ENCODE measurements at regions not wholly inside any gene's neighbourhood (a gene's known extent, or its start where the extent isn't known, plus 50 kb on each side); places are given as distances from the start of the nearest gene placed in this dataset.

DNA sequence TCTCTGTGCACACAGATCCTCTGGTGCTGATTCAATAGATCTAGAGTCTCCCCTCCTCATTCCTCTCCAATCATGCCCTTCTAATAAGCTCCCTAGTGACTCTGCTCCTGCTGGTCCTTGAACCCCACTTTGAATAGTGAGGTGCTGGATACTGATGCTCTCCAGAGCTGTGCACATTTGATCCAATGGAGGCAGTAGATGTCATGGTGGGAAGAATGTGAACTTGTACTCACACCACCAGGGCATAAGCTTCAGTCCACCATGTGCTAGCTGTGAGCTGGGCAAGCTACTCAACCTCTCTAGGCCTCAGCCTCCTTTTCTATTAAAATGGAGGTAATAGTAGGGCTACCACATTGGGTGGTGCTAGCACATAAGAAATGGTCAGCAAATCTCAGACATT lies 241.1 kb downstream of the SPATA18 start:
- Histone ChIP-seq H3K27ac (no peak overlapping the region), H3K4me1 (no peaks in the 10 kb centered on the region), H3K4me3 (no peak overlapping the region), H3K9me3 (no peaks in the 10 kb centered on the region), H3K36me3 (no peaks in the 10 kb centered on the region), H3K27me3 (no peaks in the 10 kb centered on the region)
- DNase-seq (no peak), ATAC-seq (no peak)
- intact Hi-C loops (cut with DNase I), result no loop called here
- no peak for TF ChIP-seq POLR2A (IDR thresholded peaks at IDR 0.05)
- TF ChIP-seq, protein P1, sequence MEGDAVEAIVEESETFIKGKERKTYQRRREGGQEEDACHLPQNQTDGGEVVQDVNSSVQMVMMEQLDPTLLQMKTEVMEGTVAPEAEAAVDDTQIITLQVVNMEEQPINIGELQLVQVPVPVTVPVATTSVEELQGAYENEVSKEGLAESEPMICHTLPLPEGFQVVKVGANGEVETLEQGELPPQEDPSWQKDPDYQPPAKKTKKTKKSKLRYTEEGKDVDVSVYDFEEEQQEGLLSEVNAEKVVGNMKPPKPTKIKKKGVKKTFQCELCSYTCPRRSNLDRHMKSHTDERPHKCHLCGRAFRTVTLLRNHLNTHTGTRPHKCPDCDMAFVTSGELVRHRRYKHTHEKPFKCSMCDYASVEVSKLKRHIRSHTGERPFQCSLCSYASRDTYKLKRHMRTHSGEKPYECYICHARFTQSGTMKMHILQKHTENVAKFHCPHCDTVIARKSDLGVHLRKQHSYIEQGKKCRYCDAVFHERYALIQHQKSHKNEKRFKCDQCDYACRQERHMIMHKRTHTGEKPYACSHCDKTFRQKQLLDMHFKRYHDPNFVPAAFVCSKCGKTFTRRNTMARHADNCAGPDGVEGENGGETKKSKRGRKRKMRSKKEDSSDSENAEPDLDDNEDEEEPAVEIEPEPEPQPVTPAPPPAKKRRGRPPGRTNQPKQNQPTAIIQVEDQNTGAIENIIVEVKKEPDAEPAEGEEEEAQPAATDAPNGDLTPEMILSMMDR (IDR thresholded peaks at IDR 0.05), result no peak

DNA sequence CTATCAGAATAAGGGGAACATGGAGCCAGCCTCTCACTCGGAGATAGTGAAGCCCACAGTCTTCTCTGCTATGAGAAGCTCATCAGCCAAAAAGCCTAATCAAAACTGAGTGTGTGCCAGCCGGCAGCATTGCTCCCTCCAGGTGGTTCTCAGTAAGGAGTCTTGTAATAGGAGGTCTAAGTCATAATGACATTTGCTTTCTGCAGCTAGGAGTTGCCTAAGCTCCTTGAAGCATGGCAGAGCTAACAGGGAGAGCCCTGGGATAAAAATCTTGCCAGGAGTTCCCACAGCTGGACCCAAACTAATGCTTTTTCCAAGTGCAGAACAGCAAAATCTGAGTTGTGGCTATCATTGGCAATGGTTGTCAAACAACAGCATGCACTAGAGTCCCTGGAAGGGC lies 245.2 kb downstream of the SPATA18 start:
- DNase-seq (peak in 1 of 3 donors; percentile 25), ATAC-seq (no peak)
- no peak overlapping the region for H3K27ac ChIP-seq
- intact Hi-C loops (cut with DNase I), result no loop called here
- H3K4me1 ChIP-seq, result no peaks in the 10 kb centered on the region
- no peaks in the 10 kb centered on the region for H3K36me3 ChIP-seq
- H3K4me3 ChIP-seq, result no peak overlapping the region
- TF ChIP-seq, protein P1 (IDR thresholded peaks at IDR 0.05), result no peak
- no peak for TF ChIP-seq POLR2A (IDR thresholded peaks at IDR 0.05)
- no peaks in the 10 kb centered on the region for H3K27me3 ChIP-seq
- H3K9me3 ChIP-seq, result no peaks in the 10 kb centered on the region
- WGBS (ENCODE audit: insufficient coverage, low coverage, low lambda C conversion rate, missing lambda C conversion rate), result 50% methylated on average over 1 of the region's 2 CpGs

- Histone ChIP-seq H3K27ac (no peak overlapping the region), H3K9me3 (no peaks in the 10 kb centered on the region), H3K4me3 (no peak overlapping the region), H3K27me3 (no peaks in the 10 kb centered on the region), H3K4me1 (no peaks in the 10 kb centered on the region), H3K36me3 (no peaks in the 10 kb centered on the region)
- DNase-seq (no peak), ATAC-seq (no peak)
- intact Hi-C loops (cut with DNase I), result no loop called here
- no peak for TF ChIP-seq POLR2A (IDR thresholded peaks at IDR 0.05)
- TF ChIP-seq, protein P1 (IDR thresholded peaks at IDR 0.05), result no peak
- WGBS (ENCODE audit: insufficient coverage, low coverage, low lambda C conversion rate, missing lambda C conversion rate), result 15% methylated on average over 1 of the region's 1 CpG
Measured at GRCh38 chr4:52298444-52298843, 247.3 kb downstream of the SPATA18 start.

GRCh38 chr4:52299120-52299519 lies 248.0 kb downstream of the SPATA18 start:
- Histone ChIP-seq H3K4me3 (no peak overlapping the region), H3K9me3 (no peaks in the 10 kb centered on the region), H3K27me3 (no peaks in the 10 kb centered on the region), H3K36me3 (no peaks in the 10 kb centered on the region), H3K4me1 (no peaks in the 10 kb centered on the region), H3K27ac (no peak overlapping the region)
- DNase-seq, result no peak
- WGBS (ENCODE audit: insufficient coverage, low coverage, low lambda C conversion rate, missing lambda C conversion rate), result 38% methylated on average over 5 of the region's 7 CpGs
- no peak for ATAC-seq
- TF ChIP-seq POLR2A (IDR thresholded peaks at IDR 0.05), result no peak
- TF ChIP-seq, protein P1 (IDR thresholded peaks at IDR 0.05), result no peak
- intact Hi-C loops (cut with DNase I), result no loop called here

- no peak overlapping the region for H3K4me3 ChIP-seq
- no peaks in the 10 kb centered on the region for H3K4me1 ChIP-seq
- no peaks in the 10 kb centered on the region for H3K27me3 ChIP-seq
- DNase-seq, result no peak
- H3K27ac ChIP-seq, result no peak overlapping the region
- no peaks in the 10 kb centered on the region for H3K36me3 ChIP-seq
- ATAC-seq, result no peak
- no peaks in the 10 kb centered on the region for H3K9me3 ChIP-seq
- TF ChIP-seq, protein P1 (IDR thresholded peaks at IDR 0.05), result no peak
- TF ChIP-seq POLR2A (IDR thresholded peaks at IDR 0.05), result no peak
- intact Hi-C loops (cut with DNase I), result no loop called here
- WGBS (ENCODE audit: insufficient coverage, low coverage, low lambda C conversion rate, missing lambda C conversion rate), result 42% methylated on average over 2 of the region's 2 CpGs
Measured at GRCh38 chr4:52311464-52312125, 260.5 kb downstream of the SPATA18 start.

Data from right lobe of liver (tissue), 6 donors.